GM12878 (cell line): ENCODE measurements at regions not wholly inside any gene's neighbourhood (a gene's known extent, or its start where the extent isn't known, plus 50 kb on each side); places are given as distances from the start of the nearest gene placed in this dataset.

Experiments
- ATAC-seq: fragments of 200-7000 bp; cut with Tn5 transposase; 3 replicates; pipeline ENCODE4 v1.9.1; 2020; ENCODE audit warnings: mild to moderate bottlenecking, moderate library complexity
- BruUV-seq: library from RNA; stranded (reverse); fragments of 400-500 nt; replicated peaks from 2 replicates; lab custom pipeline; 2021; lab: Mats Ljungman, UMichigan
- CTCF ChIA-PET: fragments of 300-600 bp; sonication (Branson Sonifier 250); formaldehyde crosslinking; extraction: SDS; loops from one replicate; lab custom pipeline; 2021; ENCODE audit warnings: inconsistent platforms; lab: Yijun Ruan, JAX
- POLR2A ChIA-PET: fragments of 350-600 bp; formaldehyde crosslinking; extraction: SDS; loops from one replicate; lab custom pipeline; 2021; ENCODE audit warnings: inconsistent platforms; lab: Charles Lee
- RAD21 ChIA-PET: fragments of 300-600 bp; sonication (Branson Sonifier 250); formaldehyde crosslinking; loops from one replicate; lab custom pipeline; 2023; ENCODE audit warnings: antibody characterized with exemption; ENCODE audit not compliant: unreplicated experiment; lab: Charles Lee
- SMC1A ChIA-PET: fragments of 300-600 bp; sonication (Branson Sonifier 250); formaldehyde crosslinking; loops from one replicate; lab custom pipeline; 2023; ENCODE audit not compliant: unreplicated experiment, uncharacterized antibody; lab: Charles Lee
- DNase-seq: peaks from one replicate; pipeline ENCODE4 v3.0.0-alpha.2; 2011; ENCODE audit warnings: low read depth, low spot score
- FAIRE-seq: peaks from 3 replicates; lab custom pipeline; 2011; peaks lifted over from hg19 to GRCh38; lab: Jason Lieb, UNC
- H2AFZ ChIP-seq: 2 replicates; pipeline ENCODE4 v1.6.0; 2011; ENCODE audit warnings: low read depth, low read length, control low read depth; ENCODE audit not compliant: control insufficient read depth
- H3K27ac ChIP-seq: 2 replicates; pipeline ENCODE4 v1.5.1; 2011; ENCODE audit warnings: control low read depth; ENCODE audit not compliant: control insufficient read depth, insufficient read depth
- H3K27me3 ChIP-seq, 2 experiments: replicated peaks in 1 of 2; 2 replicates each; pipeline versions ENCODE4 v1.6.0 to v1.6.1; 2011; ENCODE audit warnings: low read length in 1 of 2; ENCODE audit not compliant: control insufficient read depth in 2 of 2, insufficient read depth in 2 of 2
- H3K36me3 ChIP-seq, 2 experiments: 2 replicates each; pipeline ENCODE4 v1.5.1; 2011; ENCODE audit warnings: low read length in 1 of 2; ENCODE audit not compliant: control insufficient read depth in 2 of 2, insufficient read depth in 2 of 2
- H3K4me1 ChIP-seq: 2 replicates; pipeline ENCODE4 v1.6.1; 2011; ENCODE audit warnings: mild to moderate bottlenecking, low read length, moderate library complexity, mixed read lengths; ENCODE audit not compliant: control insufficient read depth, insufficient read depth
- H3K4me2 ChIP-seq: 2 replicates; pipeline ENCODE4 v1.6.0; 2011; ENCODE audit warnings: control low read depth; ENCODE audit not compliant: control insufficient read depth, insufficient read depth
- H3K4me3 ChIP-seq: fragments of 200-600 bp; sonication (generic); 2 replicates; pipeline ENCODE4 v1.5.1; 2016
- H3K79me2 ChIP-seq: 2 replicates; pipeline ENCODE4 v1.6.0; 2011; ENCODE audit warnings: low read length; ENCODE audit not compliant: control insufficient read depth, insufficient read depth
- H3K9ac ChIP-seq: 2 replicates; pipeline ENCODE4 v1.8.0; 2011; ENCODE audit warnings: low read length, control low read depth, mixed read lengths; ENCODE audit not compliant: control insufficient read depth, insufficient read depth
- H3K9me3 ChIP-seq: replicated peaks from 3 replicates; pipeline ENCODE4 v1.5.1; 2011; ENCODE audit warnings: mild to moderate bottlenecking, low read length; ENCODE audit not compliant: control insufficient read depth, insufficient read depth
- H4K20me1 ChIP-seq: 2 replicates; pipeline ENCODE4 v1.6.0; 2011; ENCODE audit not compliant: control insufficient read depth, insufficient read depth
- CREM ChIP-seq: IDR thresholded peaks from 2 replicates; pipeline ENCODE4 v1.6.1; 2014; ENCODE audit warnings: antibody characterized with exemption, low read depth
- CTCF ChIP-seq, 3 experiments: IDR thresholded peaks in 2 of 3; conservative IDR thresholded peaks in 1 of 3; 2 replicates each; pipeline ENCODE4 v1.5.1; 2011; ENCODE audit warnings: low read depth in 3 of 3, low read length in 3 of 3, mild to moderate bottlenecking in 3 of 3, control low read depth in 2 of 3, moderate library complexity in 2 of 3, inconsistent platforms in 1 of 3, mixed read lengths in 1 of 3; ENCODE audit not compliant: control insufficient read depth in 2 of 3, insufficient read depth in 1 of 3; ENCODE audit errors: extremely low read depth in 1 of 3
- KDM1A ChIP-seq: fragments of 200-600 bp; sonication (generic); IDR thresholded peaks from 2 replicates; pipeline ENCODE4 v1.6.1; 2016; ENCODE audit warnings: borderline replicate concordance
- MEF2A ChIP-seq: IDR thresholded peaks from 2 replicates; pipeline ENCODE4 v1.6.1; 2011; ENCODE audit warnings: low read depth, mild to moderate bottlenecking, low read length, moderate library complexity; ENCODE audit not compliant: insufficient read depth
- NFIC ChIP-seq: IDR thresholded peaks from 2 replicates; pipeline ENCODE4 v1.6.1; 2012; ENCODE audit warnings: low read depth, mild to moderate bottlenecking, inconsistent platforms, low read length, moderate library complexity
- NFYB ChIP-seq: IDR thresholded peaks from 2 replicates; pipeline ENCODE4 v1.6.1; 2011; ENCODE audit warnings: low read depth, mild to moderate bottlenecking, low read length, improper control_type of control experiment, moderate library complexity; ENCODE audit not compliant: insufficient read depth
- SUPT20H ChIP-seq: IDR thresholded peaks from 2 replicates; pipeline ENCODE4 v1.6.1; 2011; ENCODE audit warnings: low read depth, mild to moderate bottlenecking, low read length, moderate library complexity, borderline replicate concordance; ENCODE audit not compliant: control insufficient read depth
- SUZ12 ChIP-seq: fragments of 200-600 bp; sonication (generic); IDR thresholded peaks from one replicate; pipeline ENCODE4 v1.6.1; 2018; ENCODE audit warnings: antibody characterized with exemption, mild to moderate bottlenecking; ENCODE audit not compliant: unreplicated experiment
- ZBTB4 ChIP-seq: fragments of 450-650 bp; formaldehyde crosslinking; IDR thresholded peaks from 2 replicates; pipeline ENCODE4 v1.4.0; 2022; ENCODE audit warnings: mild to moderate bottlenecking, moderate library complexity
- ZNF592 ChIP-seq: fragments of 450-650 bp; IDR thresholded peaks from 2 replicates; pipeline ENCODE4 v1.6.1; 2017; ENCODE audit warnings: mild to moderate bottlenecking, moderate library complexity
- WGBS: methylation state at CpG from one replicate; pipeline ENCODE4 v1.1.6; 2016; ENCODE audit warnings: low lambda C conversion rate; ENCODE audit not compliant: insufficient replicate concordance, insufficient coverage; ENCODE audit errors: missing lambda C conversion rate; 5-methylcytosine and 5-hydroxymethylcytosine counted together
- in situ Hi-C: fragments of 300-500 bp; cut with MboI; formaldehyde crosslinking; loops from 9 replicates; pipeline ENCODE4 v1.14.3; 2018; ENCODE audit warnings: mixed read lengths
- intact Hi-C: fragments of 100-400 bp; cut with micrococcal nuclease; formaldehyde crosslinking; loops from one replicate; pipeline ENCODE4 v1.14.2; 2022; ENCODE audit not compliant: unreplicated experiment

- TF ChIP-seq SUZ12: no peak
- TF ChIP-seq CTCF (IDR thresholded peaks at IDR 0.05 in 2 of 3, conservative IDR thresholded peaks at IDR 0.05 in 1 of 3; ENCODE audit: control insufficient read depth in 2 of 3, extremely low read depth in 1 of 3, insufficient read depth in 1 of 3, low read depth in 3 of 3, low read length in 3 of 3): no peak
- TF ChIP-seq, all 136 proteins: peak for 0
Observed at GRCh38 chr4:24720436-24720835, 74.9 kb upstream of the SOD3 start (continued).

- Histone ChIP-seq H3K27ac (no peak overlapping the region), H3K9me3 (no peaks in the 10 kb centered on the region; the same call in 2 of the 3 replicates), H3K9ac (no peak overlapping the region), H3K4me1 (no peaks in the 10 kb centered on the region), H3K36me3 (no peaks in the 10 kb centered on the region), H4K20me1 (no peaks in the 10 kb centered on the region; the same call in 1 of the 2 replicates), H3K27me3 (no peaks in the 10 kb centered on the region), H3K4me2 (no peak overlapping the region), H3K4me3 (no peak overlapping the region), H2AFZ (no peak overlapping the region), H3K79me2 (no peaks in the 10 kb centered on the region)
- DNase-seq: no peak
- RAD21 ChIA-PET: no interaction called here
- WGBS: 17% methylated on average over 2 of the region's 2 CpGs
- POLR2A ChIA-PET: no interaction called here
- BruUV-seq: no TSS peak
- intact Hi-C loops: no loop called here
- FAIRE-seq: no peak
- SMC1A ChIA-PET: no interaction called here
- in situ Hi-C loops: loop anchor here (10.0 kb wide), 1 partner anchor 56 kb away; no protein-coding TSS in a partner anchor
- no peak for ATAC-seq
- CTCF ChIA-PET: interaction anchor here (1.0 kb wide), 1 partner anchor 232 kb away, joined by 3 read pairs; no protein-coding TSS in a partner anchor
- no peak for TF ChIP-seq MEF2A
- TF ChIP-seq NFIC: no peak
- TF ChIP-seq ZBTB4 (CRISPR knock-in tag): no peak
- no peak for TF ChIP-seq SUPT20H
- TF ChIP-seq NFYB: no peak
- no peak for TF ChIP-seq KDM1A
- TF ChIP-seq ZNF592: no peak
- no peak for TF ChIP-seq CREM
Observed at GRCh38 chr4:24720979-24721378, 74.4 kb upstream of the SOD3 start.
